Neural cell (in vitro differentiated cells): ENCODE measurements at regions not wholly inside any gene's neighbourhood (a gene's known extent, or its start where the extent isn't known, plus 50 kb on each side); places are given as distances from the start of the nearest gene placed in this dataset.

Source experiments
- H2AFZ ChIP-seq: fragments of 200-600, 300-800 bp; sonication (generic), shearing (Covaris generic); 2 replicates; pipeline ENCODE4 v1.6.0; 2014; ENCODE audit warnings: low read depth, mild to moderate bottlenecking, antibody characterized with exemption, low read length, moderate library complexity
- H3F3A ChIP-seq: fragments of 200-600 bp; shearing (Covaris generic); 2 replicates; pipeline ENCODE4 v1.6.1; 2016; ENCODE audit warnings: mild to moderate bottlenecking, moderate library complexity, mixed read lengths, antibody characterized with exemption, low read length; ENCODE audit not compliant: insufficient read depth, poor library complexity, severe bottlenecking
- H3K27ac ChIP-seq: fragments of 200-600, 300-800 bp; sonication (generic), shearing (Covaris generic); 2 replicates; pipeline ENCODE4 v1.5.1; 2014; ENCODE audit warnings: mild to moderate bottlenecking, low read length, moderate library complexity
- H3K27me3 ChIP-seq: fragments of 300-800, 200-600 bp; sonication (generic), shearing (Covaris generic); 2 replicates; pipeline ENCODE4 v1.6.0; 2014; ENCODE audit warnings: mild to moderate bottlenecking, low read depth, low read length, moderate library complexity; ENCODE audit not compliant: insufficient read depth
- H3K36me3 ChIP-seq: fragments of 300-800, 200-600 bp; sonication (generic), shearing (Covaris generic); 2 replicates; pipeline ENCODE4 v1.5.1; 2014; ENCODE audit warnings: mild to moderate bottlenecking, antibody characterized with exemption, low read length, moderate library complexity; ENCODE audit not compliant: insufficient read depth
- H3K4me2 ChIP-seq: fragments of 300-800, 200-600 bp; sonication (generic), shearing (Covaris generic); 2 replicates; pipeline ENCODE4 v1.6.0; 2014; ENCODE audit warnings: mild to moderate bottlenecking, low read length
- H3K4me3 ChIP-seq: fragments of 300-800, 200-600 bp; sonication (generic), shearing (Covaris generic); 2 replicates; pipeline ENCODE4 v1.5.1; 2014; ENCODE audit warnings: mild to moderate bottlenecking, low read length, moderate library complexity
- H3K79me2 ChIP-seq: fragments of 200-600 bp; shearing (Covaris generic); replicated peaks from 2 replicates; pipeline ENCODE4 v1.6.0; 2014; ENCODE audit warnings: mild to moderate bottlenecking, low read length, moderate library complexity; ENCODE audit not compliant: insufficient read depth
- H3K9ac ChIP-seq: fragments of 300-800, 200-600 bp; sonication (generic), shearing (Covaris generic); 2 replicates; pipeline ENCODE4 v1.6.1; 2016; ENCODE audit warnings: mild to moderate bottlenecking, low read length, mixed read lengths
- H3K9me2 ChIP-seq: fragments of 200-600 bp; shearing (Covaris generic); 2 replicates; pipeline ENCODE4 v1.6.1; 2016; ENCODE audit warnings: mild to moderate bottlenecking, low read length, mixed read lengths; ENCODE audit not compliant: insufficient read depth
- H3K9me3 ChIP-seq: fragments of 200-600, 300-800 bp; sonication (generic), shearing (Covaris generic); 2 replicates; pipeline ENCODE4 v1.6.1; 2016; ENCODE audit warnings: mild to moderate bottlenecking, mixed run types, low read length, moderate library complexity, mixed read lengths
- H4K20me1 ChIP-seq: fragments of 200-600 bp; shearing (Covaris generic); 2 replicates; pipeline ENCODE4 v1.6.1; 2016; ENCODE audit warnings: mild to moderate bottlenecking, mixed run types; ENCODE audit not compliant: insufficient read depth
- EP300 ChIP-seq: fragments of 450-650 bp; conservative IDR thresholded peaks from 2 replicates; pipeline ENCODE4 v1.6.1; 2014; ENCODE audit warnings: antibody characterized with exemption, mild to moderate bottlenecking, moderate library complexity; ENCODE audit not compliant: poor library complexity, severe bottlenecking
- EZH2 ChIP-seq: fragments of 200-600, 300-800 bp; shearing (Covaris generic), sonication (generic); IDR thresholded peaks from 2 replicates; pipeline ENCODE4 v1.6.1; 2014; ENCODE audit warnings: antibody characterized with exemption, low read length, borderline replicate concordance, mild to moderate bottlenecking; ENCODE audit not compliant: insufficient read depth, poor library complexity, severe bottlenecking
- MXI1 ChIP-seq: fragments of 450-650 bp; conservative IDR thresholded peaks from 2 replicates; pipeline ENCODE4 v1.6.1; 2014; ENCODE audit warnings: antibody characterized with exemption, mild to moderate bottlenecking; ENCODE audit not compliant: poor library complexity, severe bottlenecking
- POLR2AphosphoS5 ChIP-seq: IDR thresholded peaks from 2 replicates; pipeline ENCODE4 v1.6.1; 2012
- RAD21 ChIP-seq: fragments of 450-650 bp; conservative IDR thresholded peaks from 2 replicates; pipeline ENCODE4 v1.6.1; 2014; ENCODE audit warnings: antibody characterized with exemption, mild to moderate bottlenecking, moderate library complexity
- SMC3 ChIP-seq: fragments of 450-650 bp; conservative IDR thresholded peaks from 2 replicates; pipeline ENCODE4 v1.6.1; 2014; ENCODE audit warnings: antibody characterized with exemption, mild to moderate bottlenecking, moderate library complexity; ENCODE audit not compliant: poor library complexity
- TAF1 ChIP-seq: IDR thresholded peaks from 2 replicates; pipeline ENCODE4 v1.6.1; 2012; ENCODE audit warnings: low read depth
- TF ChIP-seq, protein P1 (sequence below): fragments of 450-650 bp; IDR thresholded peaks from 2 replicates; pipeline ENCODE4 v1.5.1; 2014; ENCODE audit warnings: antibody characterized with exemption, mild to moderate bottlenecking, moderate library complexity; ENCODE audit not compliant: poor library complexity, severe bottlenecking
- TF ChIP-seq, protein P2 (sequence below): IDR thresholded peaks from 2 replicates; pipeline ENCODE4 v1.6.1; 2012; ENCODE audit warnings: borderline replicate concordance

DNA sequence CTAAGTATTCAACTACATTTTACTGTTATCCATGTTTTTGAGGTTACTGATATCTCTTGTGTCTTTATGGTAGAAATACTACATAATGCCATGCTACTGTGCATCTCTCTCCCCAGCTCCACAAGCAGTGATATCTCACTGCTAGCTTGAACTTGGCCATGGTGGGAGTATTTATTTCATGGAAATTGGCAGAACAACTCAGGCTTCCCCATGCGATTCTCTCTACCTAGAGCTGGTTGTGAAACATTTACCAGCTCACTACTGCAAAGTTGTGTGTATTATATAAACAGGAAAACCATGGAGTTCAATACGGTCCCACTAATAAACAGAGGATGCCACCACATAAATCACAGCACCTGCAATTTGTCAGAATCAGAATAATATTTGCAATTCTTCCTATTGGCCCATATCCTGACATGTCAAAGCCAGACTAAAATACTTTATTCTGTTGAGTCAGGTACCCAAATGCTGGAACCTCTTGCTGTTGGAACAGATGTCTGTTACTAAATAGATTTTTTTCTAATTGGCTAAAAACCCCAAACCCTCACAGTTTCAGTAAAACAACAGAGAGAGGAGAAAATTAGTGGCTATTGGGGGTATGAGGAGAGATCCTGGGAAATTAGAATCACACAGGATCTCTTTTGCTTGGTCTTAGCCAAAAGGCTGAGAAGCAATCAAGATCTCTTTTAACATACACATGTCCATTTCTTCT, 91.4 kb upstream of the SLC10A2 start:
- H3K36me3 ChIP-seq = no peaks in the 10 kb centered on the region
- H3K9ac ChIP-seq = no peak overlapping the region
- H3K9me2 ChIP-seq = no peaks in the 10 kb centered on the region
- no peaks in the 10 kb centered on the region for H3K9me3 ChIP-seq
- H3K27ac ChIP-seq = no peak overlapping the region
- TF ChIP-seq TAF1 (no peak), EZH2 (no peak), SMC3 (no peak), POLR2AphosphoS5 (no peak), RAD21 (no peak), EP300 (no peak), MXI1 (no peak)
- TF ChIP-seq, protein P1, sequence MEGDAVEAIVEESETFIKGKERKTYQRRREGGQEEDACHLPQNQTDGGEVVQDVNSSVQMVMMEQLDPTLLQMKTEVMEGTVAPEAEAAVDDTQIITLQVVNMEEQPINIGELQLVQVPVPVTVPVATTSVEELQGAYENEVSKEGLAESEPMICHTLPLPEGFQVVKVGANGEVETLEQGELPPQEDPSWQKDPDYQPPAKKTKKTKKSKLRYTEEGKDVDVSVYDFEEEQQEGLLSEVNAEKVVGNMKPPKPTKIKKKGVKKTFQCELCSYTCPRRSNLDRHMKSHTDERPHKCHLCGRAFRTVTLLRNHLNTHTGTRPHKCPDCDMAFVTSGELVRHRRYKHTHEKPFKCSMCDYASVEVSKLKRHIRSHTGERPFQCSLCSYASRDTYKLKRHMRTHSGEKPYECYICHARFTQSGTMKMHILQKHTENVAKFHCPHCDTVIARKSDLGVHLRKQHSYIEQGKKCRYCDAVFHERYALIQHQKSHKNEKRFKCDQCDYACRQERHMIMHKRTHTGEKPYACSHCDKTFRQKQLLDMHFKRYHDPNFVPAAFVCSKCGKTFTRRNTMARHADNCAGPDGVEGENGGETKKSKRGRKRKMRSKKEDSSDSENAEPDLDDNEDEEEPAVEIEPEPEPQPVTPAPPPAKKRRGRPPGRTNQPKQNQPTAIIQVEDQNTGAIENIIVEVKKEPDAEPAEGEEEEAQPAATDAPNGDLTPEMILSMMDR = no peak
- TF ChIP-seq, protein P2, sequence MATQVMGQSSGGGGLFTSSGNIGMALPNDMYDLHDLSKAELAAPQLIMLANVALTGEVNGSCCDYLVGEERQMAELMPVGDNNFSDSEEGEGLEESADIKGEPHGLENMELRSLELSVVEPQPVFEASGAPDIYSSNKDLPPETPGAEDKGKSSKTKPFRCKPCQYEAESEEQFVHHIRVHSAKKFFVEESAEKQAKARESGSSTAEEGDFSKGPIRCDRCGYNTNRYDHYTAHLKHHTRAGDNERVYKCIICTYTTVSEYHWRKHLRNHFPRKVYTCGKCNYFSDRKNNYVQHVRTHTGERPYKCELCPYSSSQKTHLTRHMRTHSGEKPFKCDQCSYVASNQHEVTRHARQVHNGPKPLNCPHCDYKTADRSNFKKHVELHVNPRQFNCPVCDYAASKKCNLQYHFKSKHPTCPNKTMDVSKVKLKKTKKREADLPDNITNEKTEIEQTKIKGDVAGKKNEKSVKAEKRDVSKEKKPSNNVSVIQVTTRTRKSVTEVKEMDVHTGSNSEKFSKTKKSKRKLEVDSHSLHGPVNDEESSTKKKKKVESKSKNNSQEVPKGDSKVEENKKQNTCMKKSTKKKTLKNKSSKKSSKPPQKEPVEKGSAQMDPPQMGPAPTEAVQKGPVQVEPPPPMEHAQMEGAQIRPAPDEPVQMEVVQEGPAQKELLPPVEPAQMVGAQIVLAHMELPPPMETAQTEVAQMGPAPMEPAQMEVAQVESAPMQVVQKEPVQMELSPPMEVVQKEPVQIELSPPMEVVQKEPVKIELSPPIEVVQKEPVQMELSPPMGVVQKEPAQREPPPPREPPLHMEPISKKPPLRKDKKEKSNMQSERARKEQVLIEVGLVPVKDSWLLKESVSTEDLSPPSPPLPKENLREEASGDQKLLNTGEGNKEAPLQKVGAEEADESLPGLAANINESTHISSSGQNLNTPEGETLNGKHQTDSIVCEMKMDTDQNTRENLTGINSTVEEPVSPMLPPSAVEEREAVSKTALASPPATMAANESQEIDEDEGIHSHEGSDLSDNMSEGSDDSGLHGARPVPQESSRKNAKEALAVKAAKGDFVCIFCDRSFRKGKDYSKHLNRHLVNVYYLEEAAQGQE = no peak
- no peak overlapping the region for H3K4me2 ChIP-seq
- H3K27me3 ChIP-seq = no peaks in the 10 kb centered on the region
- H3K79me2 ChIP-seq = no peaks in the 10 kb centered on the region
- no peaks in the 10 kb centered on the region for H4K20me1 ChIP-seq
- no peak overlapping the region for H3K4me3 ChIP-seq
- no peaks in the 10 kb centered on the region for H3F3A ChIP-seq
- H2AFZ ChIP-seq = no peak overlapping the region

DNA sequence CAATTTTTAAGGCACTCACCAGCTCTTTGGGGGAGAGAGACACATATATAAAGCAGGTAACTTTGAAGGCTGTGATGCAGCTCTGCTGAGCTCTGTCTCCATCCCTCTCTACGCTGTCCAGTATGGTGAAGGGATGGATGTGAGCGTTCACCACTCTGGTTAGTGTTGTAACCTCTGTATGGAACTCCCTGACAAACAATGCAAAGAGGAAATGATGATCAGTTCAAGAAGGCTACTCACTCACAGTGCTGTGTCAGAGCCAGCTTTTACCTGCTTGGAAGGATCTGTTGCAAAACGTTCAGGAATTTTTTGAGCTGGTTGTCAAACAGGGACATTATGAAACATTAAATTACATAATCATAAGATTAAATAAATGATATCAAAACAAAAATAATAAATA, 90.8 kb upstream of the SLC10A2 start:
- no peaks in the 10 kb centered on the region for H3K79me2 ChIP-seq
- H3K27ac ChIP-seq = no peak overlapping the region
- no peaks in the 10 kb centered on the region for H3K36me3 ChIP-seq
- H3K4me2 ChIP-seq = no peak overlapping the region
- no peak overlapping the region for H3K9ac ChIP-seq
- no peaks in the 10 kb centered on the region for H3K9me2 ChIP-seq
- no peaks in the 10 kb centered on the region for H3K27me3 ChIP-seq
- no peaks in the 10 kb centered on the region for H4K20me1 ChIP-seq
- H3K9me3 ChIP-seq = no peaks in the 10 kb centered on the region
- TF ChIP-seq EZH2 = no peak
- TF ChIP-seq POLR2AphosphoS5 = no peak
- TF ChIP-seq MXI1 = no peak
- no peak for TF ChIP-seq TAF1
- no peak for TF ChIP-seq RAD21
- TF ChIP-seq, protein P1 = no peak
- TF ChIP-seq EP300 = no peak
- TF ChIP-seq, protein P2 = no peak
- TF ChIP-seq SMC3 = no peak
- no peaks in the 10 kb centered on the region for H3F3A ChIP-seq
- no peak overlapping the region for H2AFZ ChIP-seq
- no peak overlapping the region for H3K4me3 ChIP-seq
